HPDE6-E6E7 (cell line): ENCODE measurements at regions not wholly inside any gene's neighbourhood (a gene's known extent, or its start where the extent isn't known, plus 50 kb on each side); places are given as distances from the start of the nearest gene placed in this dataset.
"Not testable (repeated sequence)": the region's sequence is repeated elsewhere in the genome, so short reads cannot be mapped to it uniquely, and the experiment has no call there.

Experiments used
- DNase-seq: peaks from one replicate; pipeline ENCODE4 v3.0.0; 2011; ENCODE audit warnings: missing footprints; ENCODE audit errors: extremely low spot score

DNA sequence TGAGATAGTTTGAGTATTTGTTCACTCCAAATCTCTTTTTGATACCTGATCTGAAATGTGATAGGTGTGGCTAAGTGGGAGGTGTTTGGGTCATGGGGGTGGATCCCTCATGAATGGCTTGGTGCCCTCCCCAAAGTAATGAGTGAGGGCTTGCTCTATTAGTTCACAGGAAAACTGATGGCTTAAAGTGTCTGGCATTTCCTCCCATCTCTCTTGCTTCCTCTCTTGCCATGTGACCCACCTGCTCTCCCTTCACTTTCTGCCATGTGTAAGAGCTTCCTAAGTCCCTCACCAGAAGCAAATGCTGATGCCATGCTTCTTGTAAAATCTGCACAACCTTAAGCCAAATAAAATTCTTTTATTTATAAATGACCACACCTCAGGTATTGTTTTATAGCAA lies 61.1 kb downstream of the MAD2L1 start:
- no peak for DNase-seq

DNA sequence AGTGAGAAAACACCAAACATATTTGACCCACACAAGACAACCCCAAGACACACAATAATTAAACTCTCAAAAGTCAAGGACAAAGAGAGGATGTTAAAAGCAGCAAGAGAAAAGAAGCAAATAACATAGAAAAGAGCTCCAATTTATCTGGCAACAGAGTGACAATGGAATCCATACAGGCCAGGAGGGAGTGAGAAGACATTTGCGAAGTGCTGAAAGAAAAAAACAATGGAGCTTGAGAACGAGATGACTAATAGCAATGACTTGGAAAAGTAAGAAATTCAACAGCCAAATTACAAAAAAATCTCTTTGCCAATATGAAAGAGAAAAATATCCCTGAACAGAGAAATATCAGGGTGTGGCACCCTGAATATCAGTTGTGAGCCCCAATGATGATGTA lies 61.6 kb downstream of the MAD2L1 start:
- DNase-seq = no peak

DNA sequence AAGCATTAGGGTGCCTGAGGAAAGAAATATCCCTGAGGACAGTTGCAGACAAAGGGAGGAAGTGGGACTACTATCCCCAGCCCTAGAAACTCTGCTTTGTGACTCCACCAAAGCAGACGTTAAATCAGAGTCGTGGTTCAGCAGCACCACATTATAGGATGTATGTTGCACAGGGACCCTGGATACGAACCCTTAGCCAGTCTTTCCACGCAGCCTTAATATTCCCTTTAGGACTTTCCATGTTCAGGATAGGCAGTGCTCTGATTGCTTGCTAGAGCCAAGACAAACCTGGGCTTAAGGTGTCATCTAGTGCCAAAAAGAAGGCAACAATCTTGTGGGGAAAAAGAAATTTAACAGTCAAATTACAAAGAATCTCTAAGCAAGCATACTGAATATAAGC lies 62.6 kb downstream of the MAD2L1 start:
- DNase-seq = no peak

DNA sequence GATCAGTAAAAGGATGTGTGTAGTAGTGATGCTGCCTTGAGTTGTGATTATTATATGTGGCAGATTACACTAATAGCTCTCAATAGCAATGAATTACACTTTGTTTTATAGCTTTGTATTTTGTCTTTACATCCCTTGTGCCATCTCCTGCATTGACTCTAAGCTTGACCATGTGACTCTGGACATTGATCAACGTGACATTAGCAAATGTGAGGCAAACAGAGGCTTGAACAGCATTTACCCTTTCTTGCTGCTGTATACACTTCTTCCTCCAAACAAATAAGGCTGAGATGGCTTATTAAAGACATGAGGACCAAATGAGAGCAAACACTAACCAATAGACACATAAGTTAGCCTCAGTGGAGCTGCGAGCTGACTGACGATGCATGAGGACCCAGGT lies 63.5 kb downstream of the MAD2L1 start:
- no peak for DNase-seq

DNA sequence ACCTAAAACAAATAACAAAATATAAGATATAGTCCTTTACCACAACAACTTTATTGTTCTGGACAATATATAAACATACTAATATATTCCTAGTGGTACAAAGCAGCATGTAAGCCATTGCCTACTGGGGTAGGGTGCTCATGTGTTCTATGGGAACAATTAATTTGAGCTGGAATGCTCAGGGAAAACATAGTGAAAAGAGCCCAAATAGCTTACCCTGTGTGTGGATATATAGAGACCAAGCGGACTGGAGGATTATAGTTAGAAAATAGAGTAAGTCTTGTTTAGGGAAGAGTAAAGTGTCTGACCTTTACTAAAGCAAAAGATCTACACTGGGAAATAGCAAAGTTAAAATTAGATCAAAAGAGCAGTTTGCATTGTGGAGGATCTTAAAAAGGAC lies 64.8 kb downstream of the MAD2L1 start:
- no peak for DNase-seq

DNA sequence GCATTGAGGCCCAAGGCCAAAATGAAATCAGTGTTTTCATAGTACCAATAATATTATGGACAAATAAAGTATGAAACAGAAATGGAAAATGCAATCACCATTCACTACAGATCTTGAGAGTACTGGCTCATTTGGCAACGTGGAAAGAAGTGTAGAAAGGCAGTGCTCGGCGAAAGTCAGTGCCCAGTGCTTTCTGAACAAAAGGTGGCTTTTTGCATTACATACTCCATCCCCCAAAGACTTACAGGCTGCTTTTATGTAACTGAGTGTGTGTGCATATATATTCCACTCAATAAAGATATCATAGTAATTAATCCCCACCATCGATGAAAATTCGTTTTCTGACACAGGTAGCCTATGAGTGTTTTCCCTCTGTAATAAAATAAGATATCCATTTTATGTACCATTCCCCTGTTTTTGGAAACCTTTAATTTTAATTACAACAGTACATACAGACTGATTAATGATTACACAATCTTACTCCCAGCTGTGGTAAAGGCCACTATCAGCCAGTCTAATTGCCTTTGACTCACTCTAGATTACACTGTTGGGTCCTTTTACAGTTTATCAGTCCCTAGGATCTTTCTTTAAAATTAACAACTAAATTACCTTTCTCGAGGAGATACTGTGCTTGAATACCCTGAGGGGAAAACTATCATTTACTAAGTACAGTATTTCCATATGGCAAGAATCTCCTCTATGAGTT lies 65.9 kb downstream of the MAD2L1 start:
- DNase-seq = no peak

DNA sequence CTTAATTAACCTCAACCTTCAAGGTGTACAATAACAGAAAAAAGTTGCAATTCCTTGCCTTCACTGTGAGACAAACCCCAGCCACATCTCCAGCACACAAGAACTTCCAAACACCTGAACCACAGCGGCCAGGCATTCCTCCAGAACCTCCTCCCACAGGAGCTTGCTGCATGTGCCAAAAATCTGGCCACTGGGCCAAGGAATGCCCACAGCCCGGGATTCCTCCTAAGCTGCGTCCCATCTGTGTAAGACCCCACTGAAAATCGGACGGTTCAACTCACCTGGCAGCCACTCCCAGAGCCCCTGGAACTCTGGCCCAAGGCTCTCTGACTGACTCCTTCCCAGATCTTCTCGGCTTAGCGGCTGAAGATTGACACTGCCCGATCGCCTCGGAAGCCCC lies 70.6 kb downstream of the MAD2L1 start:
- DNase-seq = not testable (repeated sequence)

DNA sequence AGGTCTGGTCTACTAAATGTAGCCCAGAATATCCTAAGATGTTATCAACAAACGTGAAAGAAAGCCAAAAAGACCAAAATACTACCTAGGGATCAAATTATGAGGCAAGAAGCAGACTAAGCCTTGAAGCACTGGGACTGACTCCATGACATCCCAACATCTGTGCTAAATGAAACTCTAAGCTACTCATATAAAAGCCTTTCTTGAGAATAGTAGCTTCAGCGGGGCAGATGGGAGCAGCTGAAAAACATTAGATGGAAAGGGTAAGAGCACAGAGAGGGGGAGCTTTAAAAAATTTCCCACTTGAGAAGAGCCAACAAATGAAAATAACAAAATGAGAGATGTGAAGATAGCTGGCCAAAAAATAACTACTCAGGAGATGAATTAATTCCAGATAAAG lies 81.7 kb downstream of the MAD2L1 start:
- no peak for DNase-seq

DNA sequence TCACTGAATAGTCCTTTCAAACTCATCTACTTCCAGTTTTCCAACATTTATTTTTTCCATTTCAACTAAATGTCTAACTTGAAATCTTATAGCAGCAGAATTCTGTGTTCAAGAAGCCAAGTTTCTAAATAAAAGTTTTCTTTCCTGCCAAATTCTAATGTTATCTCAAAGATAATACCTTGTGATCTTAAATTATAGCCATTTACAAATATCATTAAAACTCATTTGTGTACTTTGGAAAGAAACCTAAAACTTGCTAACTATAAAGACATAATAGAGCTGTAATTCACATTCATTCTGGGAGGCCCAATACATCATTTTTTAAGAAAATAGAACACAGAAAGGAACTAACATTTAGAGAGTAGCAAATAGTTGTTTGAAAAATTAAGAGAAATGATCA lies 83.9 kb downstream of the MAD2L1 start:
- no peak for DNase-seq

DNA sequence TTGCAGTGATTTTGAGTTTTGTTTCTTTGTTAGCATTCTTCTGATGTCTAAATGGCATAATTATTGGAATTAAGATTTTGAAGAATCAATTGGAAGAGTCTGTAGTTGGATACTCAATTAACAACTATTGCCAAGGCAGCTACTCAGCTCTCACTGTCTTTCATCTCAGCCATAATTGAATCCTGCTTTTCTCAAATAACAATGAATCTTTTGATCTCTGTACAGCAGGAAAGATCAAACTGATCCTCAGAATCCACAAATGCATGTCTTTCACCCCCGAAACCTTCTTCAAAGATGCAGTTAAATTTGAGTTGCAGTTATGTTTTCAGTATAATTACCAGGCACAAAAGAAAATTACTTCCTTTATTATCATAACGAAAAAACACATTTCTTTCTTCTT lies 86.2 kb downstream of the MAD2L1 start:
- no peak for DNase-seq

DNA sequence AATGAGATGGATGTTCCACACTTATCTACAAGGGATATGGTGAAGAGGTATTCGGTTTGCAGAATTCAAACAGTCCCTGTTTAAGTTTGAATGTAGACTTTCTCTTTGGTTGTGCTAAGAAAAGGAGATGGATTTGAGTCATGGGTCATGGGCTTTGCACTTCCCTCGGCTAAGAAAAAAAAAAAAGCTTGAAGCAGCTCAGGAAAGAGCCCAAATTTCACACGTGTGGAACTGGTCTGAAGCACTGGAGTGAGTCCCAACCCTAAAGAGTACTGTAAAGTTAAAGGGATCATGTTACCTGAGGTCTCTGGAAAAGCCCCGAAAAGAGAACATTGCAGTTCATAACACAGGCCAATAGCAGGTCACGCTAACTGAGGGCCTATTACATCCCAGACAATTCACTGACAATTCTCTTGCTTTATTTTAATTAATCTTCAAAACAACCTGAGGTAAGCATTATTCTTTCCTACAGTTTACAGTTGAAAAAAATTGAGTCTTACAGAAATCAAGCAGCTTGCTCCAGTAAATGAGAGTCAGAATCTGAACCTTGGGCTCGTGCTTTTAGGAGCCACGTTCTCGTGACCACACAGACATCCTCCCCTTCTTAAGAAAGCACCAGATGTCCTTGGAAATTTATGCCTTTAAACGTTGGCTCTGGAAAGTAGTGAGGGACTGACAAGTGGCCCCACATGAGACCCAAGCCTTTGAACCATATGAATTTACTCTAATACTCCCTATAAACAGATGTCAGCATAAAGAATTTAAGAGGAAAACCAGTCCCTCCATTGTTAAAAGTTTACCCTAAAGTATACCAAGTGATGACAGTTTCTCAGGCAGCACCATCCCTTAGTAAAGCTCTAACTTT lies 89.3 kb downstream of the MAD2L1 start:
- DNase-seq = no peak

DNA sequence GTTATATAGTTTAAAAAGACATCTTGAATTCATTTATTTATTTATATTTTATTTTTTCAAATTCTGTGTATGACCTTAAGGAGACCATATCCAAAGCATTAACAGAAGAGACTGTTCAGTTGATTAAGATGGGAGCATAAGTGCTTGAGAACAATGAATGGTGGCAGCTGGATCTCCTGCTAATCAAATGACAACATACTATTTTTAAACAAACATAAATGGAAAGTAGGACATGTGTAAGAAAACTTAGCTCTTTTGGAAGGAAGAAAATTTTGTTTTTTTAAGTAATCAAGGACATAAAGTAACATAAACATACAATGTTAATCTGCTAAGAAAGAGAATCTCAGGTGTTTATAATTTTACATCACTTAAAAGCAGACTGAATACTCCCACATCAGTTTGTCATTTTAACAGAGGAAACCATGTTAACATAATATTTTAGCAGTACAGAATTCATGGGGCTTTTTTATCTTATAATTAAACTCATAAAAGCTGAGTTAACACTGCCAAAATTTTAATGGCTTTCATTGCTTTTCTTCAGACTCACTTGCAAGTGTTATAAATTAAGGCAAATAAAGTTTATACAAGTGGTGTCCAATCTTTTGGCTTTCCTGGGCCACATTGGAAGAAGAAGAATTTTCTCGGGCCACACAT lies 95.1 kb downstream of the MAD2L1 start:
- DNase-seq = no peak

DNA sequence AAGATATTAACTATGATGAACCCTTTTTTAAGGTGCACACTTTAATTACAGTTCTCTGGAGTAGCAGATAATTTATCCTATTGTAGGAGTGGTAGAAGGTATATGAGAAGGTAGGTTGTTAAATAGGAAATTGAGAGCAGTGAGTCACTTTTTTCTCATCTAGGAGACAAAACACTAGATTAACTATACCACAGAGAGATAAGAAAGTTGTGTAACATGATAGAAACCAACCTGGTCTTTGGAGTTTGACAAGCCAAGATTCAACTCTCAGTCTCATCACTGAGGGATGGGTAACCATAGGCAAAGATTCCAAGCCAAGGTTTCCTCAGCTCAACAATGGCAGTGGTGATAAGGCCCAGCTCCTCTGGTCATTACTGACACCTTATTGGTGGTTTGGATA lies 104.0 kb downstream of the MAD2L1 start:
- DNase-seq = no peak

DNA sequence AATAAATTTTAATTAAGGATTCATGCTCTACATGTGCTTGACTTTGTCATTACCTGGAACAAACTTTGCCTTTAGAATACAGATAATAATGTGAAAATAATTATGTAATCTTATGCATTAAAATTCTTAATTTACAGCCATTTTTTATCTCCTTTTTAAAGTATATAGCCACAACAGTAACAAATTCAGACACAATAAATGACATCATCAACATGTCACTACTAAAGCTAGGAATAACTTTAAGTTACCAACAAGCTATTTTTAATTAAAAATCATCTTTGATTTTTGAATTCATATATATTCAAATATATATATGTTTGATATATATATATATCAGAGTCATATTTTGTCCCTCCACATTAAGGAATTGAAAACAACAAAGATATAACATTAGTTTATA lies 107.7 kb downstream of the MAD2L1 start:
- no peak for DNase-seq

DNA sequence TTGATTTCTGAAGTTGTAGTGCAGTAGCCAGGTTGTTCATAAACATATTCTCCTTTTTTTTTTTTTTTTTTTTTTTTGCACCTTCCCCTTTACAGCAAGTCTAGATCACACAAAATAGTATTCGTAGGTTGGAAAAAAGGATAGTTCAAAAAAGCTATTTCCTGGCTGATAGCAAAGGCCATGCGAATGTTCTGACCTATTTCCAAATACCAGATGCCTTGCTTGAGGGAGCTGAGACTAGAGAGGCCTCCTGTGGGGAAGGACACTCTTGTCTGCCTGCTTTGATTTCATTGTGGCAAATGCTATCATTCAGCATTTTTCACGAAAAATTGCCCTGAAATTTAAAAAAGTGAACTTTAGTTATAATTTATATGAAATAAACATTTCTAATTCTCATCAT lies 111.4 kb downstream of the MAD2L1 start:
- no peak for DNase-seq

DNA sequence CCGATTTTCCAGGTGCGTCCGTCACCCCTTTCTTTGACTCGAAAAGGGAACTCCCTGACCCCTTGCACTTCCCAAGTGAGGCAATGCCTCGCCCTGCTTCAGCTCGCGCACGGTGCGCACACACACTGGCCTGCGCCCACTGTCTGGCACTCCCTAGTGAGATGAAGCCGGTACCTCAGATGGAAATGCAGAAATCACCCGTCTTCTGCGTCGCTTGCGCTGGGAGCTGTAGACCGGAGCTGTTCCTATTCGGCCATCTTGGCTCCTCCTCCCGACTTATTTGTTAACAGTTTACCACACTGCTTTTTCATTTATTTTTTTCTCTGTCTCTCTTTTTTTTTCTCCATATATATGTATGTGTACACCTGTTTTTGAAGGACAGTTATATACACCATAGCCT lies 112.2 kb downstream of the MAD2L1 start:
- DNase-seq = not testable (repeated sequence)

DNA sequence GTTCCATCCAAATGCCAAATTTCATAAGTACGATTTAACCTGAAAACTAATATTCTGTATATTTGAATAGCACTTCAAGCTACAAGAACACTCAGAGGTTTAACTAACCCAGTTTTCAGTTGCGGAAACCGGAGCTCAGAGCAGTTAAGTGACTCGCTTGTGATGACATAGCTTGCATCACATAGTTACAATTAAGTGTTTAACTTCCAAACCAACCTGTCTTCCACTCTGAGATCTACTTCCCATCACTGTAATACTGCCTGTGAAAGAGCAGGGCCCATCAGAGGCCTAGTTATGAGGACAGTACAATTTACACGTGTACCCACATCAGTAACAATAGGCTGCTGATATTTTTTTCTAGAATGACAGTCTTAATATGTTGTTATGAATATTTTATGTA lies 120.3 kb downstream of the MAD2L1 start:
- no peak for DNase-seq

DNA sequence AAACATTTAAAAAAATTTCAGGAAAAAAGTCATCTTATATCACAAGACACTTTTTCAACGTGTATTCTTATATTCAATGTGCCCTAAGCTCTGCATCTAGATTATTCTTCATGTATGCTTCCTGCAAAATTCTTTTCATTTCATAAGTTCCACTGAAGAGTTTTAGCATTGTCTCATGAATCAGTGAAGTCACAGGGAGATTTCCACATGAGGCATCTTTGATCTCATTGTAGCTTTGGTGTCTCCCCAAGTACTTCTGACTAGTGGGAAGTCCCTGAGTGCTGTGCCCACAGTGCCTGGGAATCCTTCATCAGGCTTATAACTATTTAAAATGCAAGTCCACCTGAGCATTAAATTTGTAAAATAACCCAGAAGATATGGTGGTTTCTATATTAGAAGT lies 123.8 kb downstream of the MAD2L1 start:
- no peak for DNase-seq

DNA sequence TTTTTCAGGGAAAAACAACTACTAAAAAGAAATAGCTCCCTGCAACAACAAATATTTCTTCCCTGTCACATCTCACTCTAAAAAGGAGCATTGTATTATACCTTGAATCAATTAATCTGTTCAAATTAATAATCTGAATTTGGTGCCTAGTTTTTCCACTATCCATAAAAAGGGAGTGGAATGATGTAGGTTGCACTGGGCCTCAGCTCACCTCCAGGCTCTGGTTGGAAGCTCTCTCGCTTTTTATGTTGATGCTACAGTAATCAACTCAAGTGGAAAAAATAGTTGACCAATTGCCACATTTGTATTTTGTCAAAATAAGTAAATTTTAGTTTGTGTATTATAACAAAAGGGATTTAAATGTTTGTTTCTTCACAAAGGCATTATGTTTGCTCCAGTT lies 126.1 kb downstream of the MAD2L1 start:
- DNase-seq = no peak

DNA sequence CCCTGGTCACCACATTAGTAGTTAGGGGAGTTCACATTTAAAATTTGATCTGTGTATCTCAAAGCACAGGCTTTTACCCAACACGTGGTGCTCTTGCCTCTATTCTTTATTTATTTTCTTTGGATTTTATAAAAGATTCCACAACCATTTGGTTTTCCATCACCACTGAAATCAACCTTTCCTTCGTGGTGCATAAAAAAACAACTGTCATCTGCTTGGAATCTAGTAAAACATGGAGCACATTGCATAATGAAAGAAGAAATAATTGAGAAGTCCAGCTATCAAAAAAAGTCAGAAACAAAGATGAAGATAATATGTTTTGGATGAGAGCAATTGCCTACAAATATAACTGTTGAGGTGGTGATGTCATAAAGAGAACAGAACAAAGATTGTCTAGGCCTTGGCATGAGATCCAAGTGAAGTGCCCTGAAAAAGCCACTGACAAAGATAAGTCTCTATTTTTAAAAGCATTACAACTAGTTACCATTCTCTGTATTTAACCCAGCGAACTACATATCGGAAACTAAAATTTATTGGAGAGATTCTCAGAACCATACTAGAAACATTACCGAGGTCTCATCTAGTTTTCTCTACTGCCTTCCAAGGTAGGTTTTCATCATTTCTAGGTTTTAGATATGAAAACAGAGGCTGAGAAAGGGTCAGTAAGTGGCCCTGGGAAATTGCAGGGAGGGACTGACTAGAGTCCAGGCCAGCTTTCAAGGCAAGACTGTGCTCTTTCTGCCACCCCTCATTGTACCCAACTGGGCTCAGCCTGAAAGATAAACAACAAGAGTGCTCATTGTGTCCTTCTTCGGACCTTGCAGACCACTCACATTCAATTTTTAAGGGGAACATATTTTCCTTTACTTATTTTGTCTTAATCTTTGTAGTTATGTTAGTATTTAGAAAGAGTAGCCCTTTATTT lies 127.3 kb downstream of the MAD2L1 start:
- no peak for DNase-seq

DNA sequence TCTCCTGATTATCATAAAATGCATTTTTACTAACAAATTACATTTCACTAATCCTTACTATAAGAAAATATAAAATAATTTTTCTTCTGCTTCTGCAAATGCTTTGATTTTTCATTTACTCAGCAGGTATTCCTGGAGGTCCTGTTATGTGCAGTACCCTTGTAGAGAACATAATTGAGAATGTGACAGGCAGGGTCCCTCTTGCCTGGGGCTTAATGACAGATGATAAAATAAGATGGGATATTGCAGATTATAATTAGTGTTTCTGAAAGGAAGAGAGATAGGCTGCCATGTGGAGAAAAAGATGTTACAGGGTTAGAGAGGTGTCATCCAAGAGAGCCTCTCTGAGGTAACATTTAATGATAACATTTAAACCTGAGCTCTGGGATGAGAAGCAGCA lies 128.9 kb downstream of the MAD2L1 start:
- no peak for DNase-seq

DNA sequence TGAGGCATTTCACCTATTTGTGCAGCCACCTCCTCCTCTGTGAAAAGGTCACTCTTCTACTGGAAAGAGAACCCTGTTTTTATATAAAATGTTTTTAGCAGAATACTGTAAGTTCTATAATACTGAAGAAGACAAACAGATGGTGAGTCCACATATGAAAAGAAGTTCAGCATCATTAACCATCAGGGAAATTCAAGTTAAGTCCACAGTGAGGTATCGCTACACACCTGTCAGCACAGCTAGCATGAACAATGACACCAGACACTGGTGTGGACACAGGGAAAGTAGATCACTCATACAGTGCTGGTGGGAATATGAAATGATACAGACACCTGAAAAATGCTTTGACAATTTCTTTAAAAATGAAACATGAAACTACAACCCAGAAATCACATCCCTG lies 133.0 kb downstream of the MAD2L1 start:
- DNase-seq = no peak
